Glutamatergic neuron (in vitro differentiated cells): ENCODE measurements at regions not wholly inside any gene's neighbourhood (a gene's known extent, or its start where the extent isn't known, plus 50 kb on each side); places are given as distances from the start of the nearest gene placed in this dataset.

Experiments used
- DNase-seq: peaks from one replicate; pipeline ENCODE4 v3.0.0; 2022
- H3K27ac Mint-ChIP-seq: one replicate; pipeline ENCODE4 v1.8.0; 2020; ENCODE audit warnings: mild to moderate bottlenecking, mixed read lengths, inconsistent platforms; ENCODE audit not compliant: unreplicated experiment
- H3K27me3 Mint-ChIP-seq: one replicate; pipeline ENCODE4 v1.8.0; 2020; ENCODE audit warnings: mild to moderate bottlenecking, moderate library complexity, mixed read lengths, inconsistent platforms; ENCODE audit not compliant: unreplicated experiment
- H3K36me3 Mint-ChIP-seq: one replicate; pipeline ENCODE4 v1.8.0; 2020; ENCODE audit warnings: mild to moderate bottlenecking, mixed read lengths, inconsistent platforms; ENCODE audit not compliant: unreplicated experiment
- H3K4me1 Mint-ChIP-seq: one replicate; pipeline ENCODE4 v1.8.0; 2020; ENCODE audit warnings: mild to moderate bottlenecking, low read depth, mixed read lengths, inconsistent platforms; ENCODE audit not compliant: unreplicated experiment
- H3K4me3 Mint-ChIP-seq: one replicate; pipeline ENCODE4 v1.8.0; 2020; ENCODE audit warnings: mild to moderate bottlenecking, mixed read lengths, inconsistent platforms; ENCODE audit not compliant: unreplicated experiment
- H3K9me3 Mint-ChIP-seq: one replicate; pipeline ENCODE4 v1.8.0; 2020; ENCODE audit warnings: mild to moderate bottlenecking, moderate library complexity, mixed read lengths, inconsistent platforms; ENCODE audit not compliant: unreplicated experiment
- TF ChIP-seq, protein P1 (sequence below): fragments of 200-600 bp; sonication (generic); IDR thresholded peaks from one replicate; pipeline ENCODE4 v1.5.0; 2021; ENCODE audit not compliant: partially characterized antibody, unreplicated experiment

DNA sequence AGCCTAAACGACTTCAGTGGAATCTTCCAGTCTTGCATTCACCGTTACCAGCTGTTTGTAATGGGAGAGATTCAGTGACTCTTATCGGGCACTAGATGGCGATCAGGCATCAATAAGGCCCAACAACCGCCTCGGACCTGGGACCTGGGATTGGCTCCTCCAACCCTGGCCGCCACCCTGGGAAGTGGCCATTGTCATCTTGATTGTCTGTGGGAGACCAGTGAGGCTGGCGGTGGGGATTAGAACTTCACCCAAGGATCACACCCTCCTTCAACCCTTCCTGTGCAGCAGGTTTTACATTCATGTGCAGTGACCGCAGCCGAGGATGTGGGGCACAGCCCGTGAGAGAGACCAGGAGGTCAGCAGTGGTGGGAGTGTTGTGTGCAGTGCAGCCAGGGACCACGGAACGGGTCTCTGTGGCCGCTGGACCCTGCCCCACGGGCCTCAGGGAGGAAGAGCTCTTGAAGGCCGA lies 85.3 kb downstream of the SPP2 start:
- DNase-seq: peak; percentile 79
- H3K27ac Mint-ChIP-seq: no peak overlapping the region
- peaks cover 4% of the 10 kb centered on the region for H3K36me3 Mint-ChIP-seq
- H3K4me3 Mint-ChIP-seq: no peak overlapping the region
- TF ChIP-seq, protein P1, sequence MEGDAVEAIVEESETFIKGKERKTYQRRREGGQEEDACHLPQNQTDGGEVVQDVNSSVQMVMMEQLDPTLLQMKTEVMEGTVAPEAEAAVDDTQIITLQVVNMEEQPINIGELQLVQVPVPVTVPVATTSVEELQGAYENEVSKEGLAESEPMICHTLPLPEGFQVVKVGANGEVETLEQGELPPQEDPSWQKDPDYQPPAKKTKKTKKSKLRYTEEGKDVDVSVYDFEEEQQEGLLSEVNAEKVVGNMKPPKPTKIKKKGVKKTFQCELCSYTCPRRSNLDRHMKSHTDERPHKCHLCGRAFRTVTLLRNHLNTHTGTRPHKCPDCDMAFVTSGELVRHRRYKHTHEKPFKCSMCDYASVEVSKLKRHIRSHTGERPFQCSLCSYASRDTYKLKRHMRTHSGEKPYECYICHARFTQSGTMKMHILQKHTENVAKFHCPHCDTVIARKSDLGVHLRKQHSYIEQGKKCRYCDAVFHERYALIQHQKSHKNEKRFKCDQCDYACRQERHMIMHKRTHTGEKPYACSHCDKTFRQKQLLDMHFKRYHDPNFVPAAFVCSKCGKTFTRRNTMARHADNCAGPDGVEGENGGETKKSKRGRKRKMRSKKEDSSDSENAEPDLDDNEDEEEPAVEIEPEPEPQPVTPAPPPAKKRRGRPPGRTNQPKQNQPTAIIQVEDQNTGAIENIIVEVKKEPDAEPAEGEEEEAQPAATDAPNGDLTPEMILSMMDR: peak; percentile 75
- H3K4me1 Mint-ChIP-seq: peaks cover 3% of the 10 kb centered on the region
- H3K9me3 Mint-ChIP-seq: peaks cover 3% of the 10 kb centered on the region
- peaks cover 2% of the 10 kb centered on the region for H3K27me3 Mint-ChIP-seq

DNA sequence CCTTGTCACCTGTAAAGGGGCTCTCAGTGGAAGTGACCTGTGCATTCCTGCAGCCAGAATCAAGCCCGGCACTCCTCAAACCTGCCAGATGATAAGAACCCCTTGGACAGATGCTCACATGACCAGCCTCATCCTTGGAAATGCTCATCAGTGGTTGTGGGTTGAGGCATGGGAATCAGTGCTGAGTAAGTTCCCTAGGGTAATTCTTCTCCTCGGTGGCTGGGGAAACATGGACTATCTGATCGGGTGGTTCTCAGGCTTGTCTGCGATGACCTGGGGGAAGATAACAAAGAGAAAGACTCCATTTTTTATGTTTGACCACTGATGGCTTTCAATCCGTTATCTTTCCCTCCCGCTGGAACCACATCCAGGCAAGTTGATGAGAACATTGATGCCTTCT lies 84.0 kb downstream of the SPP2 start:
- Mint-ChIP-seq H3K36me3 (no peaks in the 10 kb centered on the region), H3K27me3 (peaks cover 2% of the 10 kb centered on the region), H3K9me3 (peaks cover 3% of the 10 kb centered on the region), H3K27ac (no peak overlapping the region), H3K4me1 (peaks cover 3% of the 10 kb centered on the region), H3K4me3 (no peak overlapping the region)
- TF ChIP-seq, protein P1: no peak
- DNase-seq: no peak

DNA sequence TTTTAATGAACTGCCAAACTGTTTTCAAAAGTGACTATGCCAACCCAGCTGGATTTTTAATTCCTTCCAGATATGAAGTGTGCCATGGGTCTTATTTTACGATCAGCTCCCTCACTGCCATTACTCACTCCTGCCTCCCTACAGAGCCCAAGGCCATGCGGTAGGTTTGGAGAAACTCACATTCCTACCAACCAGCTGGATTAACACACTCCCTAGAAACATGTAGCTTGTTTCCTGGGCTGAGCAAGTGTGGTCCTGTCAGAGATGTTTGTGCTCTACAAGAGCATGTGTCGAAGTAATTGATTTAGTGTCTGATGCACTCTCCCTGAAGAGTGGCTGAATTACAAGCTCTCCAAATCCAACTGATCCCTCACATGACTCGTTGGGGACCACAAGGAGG lies 82.5 kb downstream of the SPP2 start:
- no peak for DNase-seq
- peaks cover 3% of the 10 kb centered on the region for H3K9me3 Mint-ChIP-seq
- no peak overlapping the region for H3K27ac Mint-ChIP-seq
- TF ChIP-seq, protein P1: no peak
- H3K4me1 Mint-ChIP-seq: peaks cover 3% of the 10 kb centered on the region
- H3K36me3 Mint-ChIP-seq: no peaks in the 10 kb centered on the region
- H3K4me3 Mint-ChIP-seq: no peak overlapping the region
- H3K27me3 Mint-ChIP-seq: peaks cover 2% of the 10 kb centered on the region

DNA sequence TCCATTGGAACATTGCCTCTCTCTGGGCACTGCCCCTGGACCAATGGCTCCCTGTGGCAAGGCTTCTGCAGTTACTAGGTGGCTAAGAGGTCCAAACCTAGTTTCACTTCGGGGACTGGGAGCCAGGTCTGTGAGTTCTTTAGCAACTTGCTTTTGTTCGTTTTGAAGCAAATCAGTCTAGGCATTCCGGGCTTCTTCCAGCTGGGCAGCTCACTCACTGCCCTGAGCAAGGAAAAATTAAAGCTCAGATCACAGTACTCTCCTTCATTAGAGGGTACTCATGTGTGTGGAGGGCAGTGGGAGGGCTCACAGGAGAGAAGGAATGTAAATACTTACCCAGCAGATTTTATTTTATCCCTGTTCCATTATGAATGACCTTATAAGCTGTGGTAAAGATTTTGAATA lies 80.3 kb downstream of the SPP2 start:
- H3K4me1 Mint-ChIP-seq: peaks cover 3% of the 10 kb centered on the region
- no peaks in the 10 kb centered on the region for H3K27me3 Mint-ChIP-seq
- no peaks in the 10 kb centered on the region for H3K36me3 Mint-ChIP-seq
- TF ChIP-seq, protein P1: no peak
- H3K4me3 Mint-ChIP-seq: no peak overlapping the region
- no peak for DNase-seq
- H3K9me3 Mint-ChIP-seq: no peaks in the 10 kb centered on the region
- no peak overlapping the region for H3K27ac Mint-ChIP-seq

DNA sequence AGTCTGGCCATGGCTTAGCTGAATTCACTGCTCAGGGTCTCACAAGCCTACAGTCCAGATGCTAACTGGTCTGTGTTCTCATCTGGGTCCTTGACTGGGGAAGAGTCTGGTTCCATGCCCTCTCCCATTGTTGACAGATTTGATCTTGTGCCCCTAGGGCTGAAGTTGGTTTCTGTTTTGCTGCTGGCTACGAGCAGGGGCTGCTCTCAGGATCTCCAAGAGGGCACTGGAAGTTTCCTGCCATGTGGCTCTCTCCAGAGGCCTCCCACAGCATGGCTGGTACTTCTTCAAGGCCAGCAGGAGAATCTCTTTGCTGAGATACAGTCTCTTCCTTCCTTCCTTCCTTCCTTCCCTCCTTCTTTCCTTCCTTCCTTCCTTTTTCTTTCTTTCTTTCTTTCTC lies 78.1 kb downstream of the SPP2 start:
- Mint-ChIP-seq H3K27me3 (no peaks in the 10 kb centered on the region), H3K4me3 (no peak overlapping the region), H3K9me3 (no peaks in the 10 kb centered on the region), H3K4me1 (peaks cover 3% of the 10 kb centered on the region), H3K27ac (no peak overlapping the region), H3K36me3 (no peaks in the 10 kb centered on the region)
- DNase-seq: no peak
- TF ChIP-seq, protein P1: no peak
